ENCODE measurements at regions not wholly inside any gene's neighbourhood (a gene's known extent, or its start where the extent isn't known, plus 50 kb on each side); places are given as distances from the start of the nearest gene placed in this dataset.

DNA sequence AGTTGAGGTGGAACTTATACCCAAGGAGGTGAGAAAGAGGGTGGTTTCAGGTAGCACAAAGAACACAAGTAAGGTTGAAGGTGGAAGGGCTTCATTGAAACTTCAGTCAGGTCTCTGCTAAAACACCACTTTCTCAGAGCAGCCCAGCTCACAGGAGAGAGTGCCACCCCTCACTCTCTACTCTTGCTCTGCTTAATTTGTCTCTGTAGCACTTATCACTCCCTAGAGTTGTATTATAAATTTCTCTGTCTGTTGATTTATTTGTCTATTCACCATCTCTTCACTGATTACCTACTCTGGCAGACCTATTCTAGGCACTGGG lies 353.8 kb upstream of the CNR1 start:
- H3K4me3 ChIP-seq (ENCODE audit: low read length), result no peak overlapping the region
- no peak for DNase-seq (ENCODE audit: low read depth)
- TF ChIP-seq, protein P1, sequence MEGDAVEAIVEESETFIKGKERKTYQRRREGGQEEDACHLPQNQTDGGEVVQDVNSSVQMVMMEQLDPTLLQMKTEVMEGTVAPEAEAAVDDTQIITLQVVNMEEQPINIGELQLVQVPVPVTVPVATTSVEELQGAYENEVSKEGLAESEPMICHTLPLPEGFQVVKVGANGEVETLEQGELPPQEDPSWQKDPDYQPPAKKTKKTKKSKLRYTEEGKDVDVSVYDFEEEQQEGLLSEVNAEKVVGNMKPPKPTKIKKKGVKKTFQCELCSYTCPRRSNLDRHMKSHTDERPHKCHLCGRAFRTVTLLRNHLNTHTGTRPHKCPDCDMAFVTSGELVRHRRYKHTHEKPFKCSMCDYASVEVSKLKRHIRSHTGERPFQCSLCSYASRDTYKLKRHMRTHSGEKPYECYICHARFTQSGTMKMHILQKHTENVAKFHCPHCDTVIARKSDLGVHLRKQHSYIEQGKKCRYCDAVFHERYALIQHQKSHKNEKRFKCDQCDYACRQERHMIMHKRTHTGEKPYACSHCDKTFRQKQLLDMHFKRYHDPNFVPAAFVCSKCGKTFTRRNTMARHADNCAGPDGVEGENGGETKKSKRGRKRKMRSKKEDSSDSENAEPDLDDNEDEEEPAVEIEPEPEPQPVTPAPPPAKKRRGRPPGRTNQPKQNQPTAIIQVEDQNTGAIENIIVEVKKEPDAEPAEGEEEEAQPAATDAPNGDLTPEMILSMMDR (conservative IDR thresholded peaks at IDR 0.05; ENCODE audit: low read length), result no peak

GRCh38 chr6:88519301-88520016 lies 353.3 kb upstream of the CNR1 start:
- TF ChIP-seq, protein P1 (conservative IDR thresholded peaks at IDR 0.05; ENCODE audit: low read length), result no peak
- DNase-seq (ENCODE audit: low read depth), result no peak
- H3K4me3 ChIP-seq (ENCODE audit: low read length), result no peak overlapping the region

DNA sequence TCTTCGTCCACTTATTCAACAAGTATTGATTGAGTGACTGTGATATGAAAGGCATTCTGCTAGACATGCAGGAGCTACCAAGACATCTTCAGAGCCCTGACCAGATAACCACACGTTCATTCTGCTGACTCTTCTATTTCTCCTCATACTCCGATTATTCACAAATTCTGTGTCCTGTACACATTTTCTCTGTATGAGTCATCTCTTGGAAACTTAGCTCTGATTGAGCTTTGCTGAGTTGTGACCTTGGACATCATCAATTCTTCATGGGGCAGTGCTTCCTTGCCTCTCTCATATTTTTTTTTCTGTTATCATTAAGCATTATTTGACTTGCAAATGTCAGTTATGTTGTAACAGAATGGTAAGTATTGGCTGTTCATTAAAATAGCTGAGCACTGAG lies 351.6 kb upstream of the CNR1 start:
- TF ChIP-seq, protein P1 (conservative IDR thresholded peaks at IDR 0.05; ENCODE audit: low read length), result no peak
- no peak for DNase-seq (ENCODE audit: low read depth)
- no peak overlapping the region for H3K4me3 ChIP-seq (ENCODE audit: low read length)

GRCh38 chr6:88513920-88514319 lies 347.8 kb upstream of the CNR1 start:
- TF ChIP-seq, protein P1 (conservative IDR thresholded peaks at IDR 0.05; ENCODE audit: low read length), result peak; percentile 14; the same call in 1 of the 2 replicates

GRCh38 chr6:88513471-88513870 lies 347.3 kb upstream of the CNR1 start:
- TF ChIP-seq, protein P1 (conservative IDR thresholded peaks at IDR 0.05; ENCODE audit: low read length), result no peak
- no peak for DNase-seq (ENCODE audit: low read depth)
- H3K4me3 ChIP-seq (ENCODE audit: low read length), result no peak overlapping the region

More at GRCh38 chr6:88513920-88514319, 347.8 kb upstream of the CNR1 start:
- no peak for DNase-seq (ENCODE audit: low read depth)
- no peak overlapping the region for H3K4me3 ChIP-seq (ENCODE audit: low read length)

- TF ChIP-seq, protein P1 (conservative IDR thresholded peaks at IDR 0.05; ENCODE audit: low read length), result no peak
- DNase-seq (ENCODE audit: low read depth), result no peak
- H3K4me3 ChIP-seq (ENCODE audit: low read length), result no peak overlapping the region
Measured at GRCh38 chr6:88512951-88513350, 346.8 kb upstream of the CNR1 start.

- TF ChIP-seq, protein P1 (conservative IDR thresholded peaks at IDR 0.05; ENCODE audit: low read length), result no peak
- no peak for DNase-seq (ENCODE audit: low read depth)
- no peak overlapping the region for H3K4me3 ChIP-seq (ENCODE audit: low read length)
Measured at GRCh38 chr6:88502391-88502790, 336.2 kb upstream of the CNR1 start.

Data from AG10803 (cell line).